Epithelial cell of esophagus (primary cell): ENCODE measurements at regions not wholly inside any gene's neighbourhood (a gene's known extent, or its start where the extent isn't known, plus 50 kb on each side); places are given as distances from the start of the nearest gene placed in this dataset.

Experiments
- DNase-seq: peaks from one replicate; pipeline ENCODE4 v3.0.0; 2010; ENCODE audit warnings: low read depth
- H3K4me3 ChIP-seq: 2 replicates; pipeline ENCODE4 v1.5.1; 2011; ENCODE audit warnings: mild to moderate bottlenecking, low read length, control low read depth
- TF ChIP-seq, protein P1 (sequence below): IDR thresholded peaks from 2 replicates; pipeline ENCODE4 v1.5.1; 2011; ENCODE audit warnings: low read depth, mild to moderate bottlenecking, low read length, control low read depth, inconsistent platforms; ENCODE audit not compliant: insufficient read depth; ENCODE audit errors: missing control alignments

DNA sequence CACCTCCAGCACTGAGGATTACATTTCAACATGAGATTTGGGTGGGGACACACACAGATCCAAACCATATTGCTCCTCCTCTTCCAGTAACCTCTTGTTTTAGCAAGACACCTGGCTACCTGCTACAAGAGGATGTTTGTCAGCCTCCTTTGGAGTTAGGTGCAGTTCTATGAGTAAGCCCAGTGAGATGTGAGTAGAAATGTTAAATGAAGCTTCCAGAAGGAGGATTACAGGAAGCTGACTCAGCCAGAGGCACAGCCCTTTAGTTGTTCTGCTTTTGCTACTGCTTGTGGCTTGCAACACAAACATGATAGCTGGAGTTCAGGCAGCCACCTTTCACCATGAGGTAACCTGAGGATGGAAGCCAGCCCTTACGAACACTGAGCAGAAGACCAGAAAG lies 382.7 kb upstream of the RNF32 start:
- no peak overlapping the region for H3K4me3 ChIP-seq
- TF ChIP-seq, protein P1, sequence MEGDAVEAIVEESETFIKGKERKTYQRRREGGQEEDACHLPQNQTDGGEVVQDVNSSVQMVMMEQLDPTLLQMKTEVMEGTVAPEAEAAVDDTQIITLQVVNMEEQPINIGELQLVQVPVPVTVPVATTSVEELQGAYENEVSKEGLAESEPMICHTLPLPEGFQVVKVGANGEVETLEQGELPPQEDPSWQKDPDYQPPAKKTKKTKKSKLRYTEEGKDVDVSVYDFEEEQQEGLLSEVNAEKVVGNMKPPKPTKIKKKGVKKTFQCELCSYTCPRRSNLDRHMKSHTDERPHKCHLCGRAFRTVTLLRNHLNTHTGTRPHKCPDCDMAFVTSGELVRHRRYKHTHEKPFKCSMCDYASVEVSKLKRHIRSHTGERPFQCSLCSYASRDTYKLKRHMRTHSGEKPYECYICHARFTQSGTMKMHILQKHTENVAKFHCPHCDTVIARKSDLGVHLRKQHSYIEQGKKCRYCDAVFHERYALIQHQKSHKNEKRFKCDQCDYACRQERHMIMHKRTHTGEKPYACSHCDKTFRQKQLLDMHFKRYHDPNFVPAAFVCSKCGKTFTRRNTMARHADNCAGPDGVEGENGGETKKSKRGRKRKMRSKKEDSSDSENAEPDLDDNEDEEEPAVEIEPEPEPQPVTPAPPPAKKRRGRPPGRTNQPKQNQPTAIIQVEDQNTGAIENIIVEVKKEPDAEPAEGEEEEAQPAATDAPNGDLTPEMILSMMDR, result no peak
- no peak for DNase-seq

DNA sequence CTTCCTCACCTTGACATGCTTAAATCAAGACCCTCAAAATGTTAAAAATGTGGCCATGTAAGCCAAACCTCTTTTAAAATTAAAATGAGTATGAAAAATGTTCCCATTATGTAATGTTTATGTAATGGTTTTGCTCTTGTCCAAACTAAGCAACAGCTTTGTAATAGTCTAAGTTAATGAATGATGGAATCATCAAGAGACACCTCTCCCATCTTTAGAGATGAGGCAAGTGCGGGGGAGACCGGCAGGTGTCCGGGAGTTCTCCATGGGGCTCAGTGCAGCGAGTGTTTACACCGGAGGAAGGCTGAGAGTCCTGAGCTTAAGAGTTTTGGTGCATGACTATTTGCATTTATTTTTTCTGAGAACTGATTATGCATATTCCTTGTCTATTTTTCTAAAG lies 384.9 kb upstream of the RNF32 start:
- DNase-seq, result no peak
- TF ChIP-seq, protein P1, result no peak
- H3K4me3 ChIP-seq, result no peak overlapping the region

DNA sequence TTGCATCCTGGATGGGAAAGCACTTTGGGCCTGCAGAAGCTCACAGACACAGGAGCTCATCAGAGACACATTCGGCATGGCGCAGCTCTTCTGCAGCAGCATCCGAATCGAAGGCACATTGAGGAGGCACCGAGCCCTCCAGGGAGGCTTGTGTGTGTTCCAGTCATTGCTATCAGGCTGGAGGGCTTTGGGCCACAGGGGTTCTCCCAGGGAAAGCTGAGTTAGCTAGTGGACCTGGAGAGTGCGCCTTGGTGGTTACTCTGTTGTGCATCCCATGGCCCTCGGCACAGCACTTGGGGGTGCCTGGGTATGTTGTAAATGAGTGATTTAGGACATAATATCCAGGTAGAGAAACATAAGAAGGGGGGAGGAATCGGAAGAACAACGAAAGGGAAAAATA lies 388.7 kb upstream of the RNF32 start:
- TF ChIP-seq, protein P1, result no peak
- DNase-seq, result no peak

DNA sequence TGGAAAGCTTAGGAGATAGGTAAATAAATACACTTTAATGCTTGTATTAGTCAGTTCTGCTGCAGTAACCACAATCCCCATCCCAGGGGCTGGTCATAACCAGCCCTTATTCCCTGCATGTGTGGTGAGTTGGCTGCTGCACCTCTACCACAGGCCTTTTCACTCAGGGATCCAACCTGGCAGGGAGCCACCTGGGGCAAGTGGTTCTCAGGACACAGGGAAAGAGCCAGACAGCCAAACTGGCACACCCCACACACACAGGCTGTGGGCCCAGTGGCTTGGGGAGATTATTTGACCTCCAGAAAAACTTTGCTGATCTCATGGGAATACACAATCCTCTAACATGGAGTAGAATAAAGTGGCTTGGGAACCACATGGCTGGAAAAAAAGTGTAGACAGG lies 400.0 kb upstream of the RNF32 start:
- no peak overlapping the region for H3K4me3 ChIP-seq
- TF ChIP-seq, protein P1, result no peak
- DNase-seq, result no peak

More for the DNA sequence above, 388.7 kb upstream of the RNF32 start:
- H3K4me3 ChIP-seq, result no peak overlapping the region

DNA sequence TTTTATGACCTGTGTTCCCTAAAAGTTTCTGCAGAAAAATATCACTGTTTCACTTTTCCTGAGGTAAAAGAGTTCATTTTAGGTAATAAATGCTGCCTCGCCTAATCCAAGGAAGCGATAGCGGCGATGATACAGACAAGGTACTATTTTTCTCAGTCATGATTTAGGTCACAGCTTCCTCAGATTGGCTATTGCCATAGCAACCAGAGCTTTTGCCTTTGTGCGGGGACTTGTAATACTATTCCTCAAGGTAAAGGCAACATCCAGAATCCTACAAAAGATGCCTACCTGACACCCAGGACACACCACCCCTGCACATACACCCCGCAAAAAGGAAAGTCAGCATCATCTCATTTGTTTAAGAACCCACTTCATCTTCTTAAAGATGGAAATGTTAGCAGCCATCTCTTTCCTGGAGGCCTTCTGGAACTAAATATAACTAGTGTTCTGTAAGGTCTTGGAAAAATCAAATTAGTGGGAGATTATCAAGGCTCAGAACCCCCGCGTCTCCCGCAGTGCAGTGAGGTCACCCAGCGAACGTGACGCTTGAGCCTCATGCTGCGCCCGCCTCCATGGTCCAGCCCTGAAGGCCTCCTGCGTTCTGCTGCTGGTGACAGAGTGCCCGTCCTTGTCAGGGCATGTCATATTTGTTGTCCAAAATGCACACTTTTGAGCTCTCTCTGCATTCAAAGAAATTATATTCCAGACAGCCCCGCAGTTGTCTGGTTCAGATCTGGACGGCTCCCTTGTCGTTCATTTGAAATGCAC lies 402.0 kb upstream of the RNF32 start:
- DNase-seq, result no peak
- TF ChIP-seq, protein P1, result no peak

DNA sequence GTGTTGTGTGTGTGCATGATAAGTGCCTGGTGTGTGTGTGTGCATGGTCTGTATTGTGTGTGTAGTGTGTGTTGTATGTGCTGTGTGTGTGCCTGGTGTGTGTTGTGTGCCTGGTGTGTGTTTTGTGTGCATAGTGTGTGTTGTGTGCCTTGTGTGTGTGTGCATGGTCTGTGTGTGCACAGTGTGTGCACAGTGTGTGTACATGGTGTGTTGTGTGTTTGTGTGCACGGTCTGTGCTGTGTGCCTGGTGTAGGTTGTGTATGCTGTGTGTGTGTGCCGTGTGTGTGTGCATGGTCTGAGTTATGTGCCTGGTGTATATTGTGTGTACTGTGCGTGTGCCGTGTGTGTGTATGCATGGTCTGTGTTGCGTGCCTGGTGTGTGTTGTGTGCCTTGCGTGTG lies 403.0 kb upstream of the RNF32 start:
- H3K4me3 ChIP-seq, result no peak overlapping the region
- TF ChIP-seq, protein P1, result no peak
- no peak for DNase-seq

More for the DNA sequence above, 402.0 kb upstream of the RNF32 start:
- H3K4me3 ChIP-seq, result no peak overlapping the region
